ENCODE measurements at regions not wholly inside any gene's neighbourhood (a gene's known extent, or its start where the extent isn't known, plus 50 kb on each side); places are given as distances from the start of the nearest gene placed in this dataset.

GRCh38 chr10:55495555-55495954 lies 694.5 kb upstream of the PCDH15 start:
- no peak overlapping the region for H3K27ac ChIP-seq
- TF ChIP-seq CTCF (conservative IDR thresholded peaks at IDR 0.05): no peak

- no peak overlapping the region for H3K27ac ChIP-seq
- TF ChIP-seq CTCF (conservative IDR thresholded peaks at IDR 0.05): no peak
Observed at GRCh38 chr10:55491712-55492111, 690.7 kb upstream of the PCDH15 start.

- TF ChIP-seq CTCF (conservative IDR thresholded peaks at IDR 0.05): no peak
- no peak overlapping the region for H3K27ac ChIP-seq
Observed at GRCh38 chr10:55485827-55486226, 684.8 kb upstream of the PCDH15 start.

- TF ChIP-seq CTCF (conservative IDR thresholded peaks at IDR 0.05): no peak
- no peak overlapping the region for H3K27ac ChIP-seq
Observed at GRCh38 chr10:55476129-55476528, 675.1 kb upstream of the PCDH15 start.

GRCh38 chr10:55474258-55474657 lies 673.2 kb upstream of the PCDH15 start:
- no peak overlapping the region for H3K27ac ChIP-seq

GRCh38 chr10:55470840-55471239 lies 669.8 kb upstream of the PCDH15 start:
- H3K27ac ChIP-seq: no peak overlapping the region
- no peak for TF ChIP-seq CTCF (conservative IDR thresholded peaks at IDR 0.05)

More at GRCh38 chr10:55474258-55474657, 673.2 kb upstream of the PCDH15 start:
- TF ChIP-seq CTCF (conservative IDR thresholded peaks at IDR 0.05): no peak

GRCh38 chr10:55466806-55467504 lies 665.9 kb upstream of the PCDH15 start:
- no peak for TF ChIP-seq CTCF (conservative IDR thresholded peaks at IDR 0.05)
- H3K27ac ChIP-seq: no peak overlapping the region

Data from VCaP (cell line).